ENCODE measurements at regions not wholly inside any gene's neighbourhood (a gene's known extent, or its start where the extent isn't known, plus 50 kb on each side); places are given as distances from the start of the nearest gene placed in this dataset.
"Not testable (repeated sequence)": the region's sequence is repeated elsewhere in the genome, so short reads cannot be mapped to it uniquely, and the experiment has no call there.

DNA sequence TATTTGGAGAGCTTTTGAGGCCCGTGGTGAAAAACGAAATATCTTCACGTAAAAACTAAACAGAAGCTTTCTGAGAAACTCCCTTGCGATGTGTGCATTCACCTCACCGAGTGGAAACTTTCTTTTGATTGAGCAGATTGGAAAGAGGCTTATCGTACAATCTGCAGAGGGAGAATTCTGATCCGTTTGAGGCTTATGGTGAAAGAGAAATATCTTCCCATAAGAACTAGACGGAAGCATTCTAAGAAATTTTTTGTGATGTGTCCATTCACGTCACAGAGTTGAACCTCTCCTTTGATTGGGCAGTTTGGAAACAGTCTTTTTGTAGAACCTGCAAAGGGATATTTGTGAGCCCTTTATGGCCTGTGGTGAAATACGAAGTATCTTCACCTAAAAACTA, 3040.3 kb downstream of the TUBA3C start:
- H3K4me2 ChIP-seq (ENCODE audit: low read depth, low read length); H3K4me1 ChIP-seq (ENCODE audit: low read length); H3K9me3 ChIP-seq (replicated peaks; ENCODE audit: insufficient read depth, low read length); H3K36me3 ChIP-seq (replicated peaks; ENCODE audit: insufficient read depth, low read length); H3K4me3 ChIP-seq (ENCODE audit: low read length); H3K27me3 ChIP-seq (replicated peaks; ENCODE audit: insufficient read depth, low read length); H3F3A ChIP-seq (ENCODE audit: insufficient read depth, low read length); H3K9me2 ChIP-seq (replicated peaks; ENCODE audit: insufficient read depth, low read length); H2AFZ ChIP-seq (ENCODE audit: low read length); H3K9ac ChIP-seq (ENCODE audit: low read length); H3K27ac ChIP-seq (ENCODE audit: low read length); H4K20me1 ChIP-seq (ENCODE audit: insufficient read depth, low read length); H3K79me2 ChIP-seq (ENCODE audit: low read length); DNase-seq: not testable (repeated sequence)

DNA sequence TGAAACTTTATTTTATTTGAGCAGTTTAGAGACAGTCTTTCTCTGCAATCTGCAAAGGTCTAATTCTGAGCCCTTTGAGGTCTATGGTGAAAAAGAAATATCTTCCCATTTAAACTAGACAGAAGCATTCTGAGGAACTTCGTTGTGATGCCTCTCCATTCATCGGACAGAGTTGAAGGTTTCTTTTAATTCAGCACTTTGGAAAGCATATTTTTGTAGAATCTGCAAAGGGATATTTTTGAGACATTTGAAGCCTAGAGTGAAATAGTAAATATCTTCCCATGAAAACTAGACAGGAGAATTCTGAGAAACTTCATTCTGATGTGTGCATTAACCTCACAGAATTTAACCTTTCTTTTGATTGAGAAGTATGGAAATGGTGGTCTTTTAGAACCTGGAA, 3044.8 kb downstream of the TUBA3C start:
- H3K9me2 ChIP-seq (replicated peaks; ENCODE audit: insufficient read depth, low read length); DNase-seq; H3K4me1 ChIP-seq (ENCODE audit: low read length); H4K20me1 ChIP-seq (ENCODE audit: insufficient read depth, low read length); H3K4me3 ChIP-seq (ENCODE audit: low read length); H3K4me2 ChIP-seq (ENCODE audit: low read depth, low read length); H3K79me2 ChIP-seq (ENCODE audit: low read length); H2AFZ ChIP-seq (ENCODE audit: low read length); H3F3A ChIP-seq (ENCODE audit: insufficient read depth, low read length); H3K27me3 ChIP-seq (replicated peaks; ENCODE audit: insufficient read depth, low read length); H3K36me3 ChIP-seq (replicated peaks; ENCODE audit: insufficient read depth, low read length); H3K27ac ChIP-seq (ENCODE audit: low read length); H3K9ac ChIP-seq (ENCODE audit: low read length); H3K9me3 ChIP-seq (replicated peaks; ENCODE audit: insufficient read depth, low read length): not testable (repeated sequence)

GRCh38 chr13:16128675-16129074, 3052.9 kb downstream of the TUBA3C start:
- H3K4me3 ChIP-seq (ENCODE audit: low read length); H3K9me3 ChIP-seq (replicated peaks; ENCODE audit: insufficient read depth, low read length); H3K4me2 ChIP-seq (ENCODE audit: low read depth, low read length); H3K36me3 ChIP-seq (replicated peaks; ENCODE audit: insufficient read depth, low read length); DNase-seq; H3F3A ChIP-seq (ENCODE audit: insufficient read depth, low read length); H3K9me2 ChIP-seq (replicated peaks; ENCODE audit: insufficient read depth, low read length); H3K27me3 ChIP-seq (replicated peaks; ENCODE audit: insufficient read depth, low read length); H2AFZ ChIP-seq (ENCODE audit: low read length); H4K20me1 ChIP-seq (ENCODE audit: insufficient read depth, low read length); H3K79me2 ChIP-seq (ENCODE audit: low read length); H3K9ac ChIP-seq (ENCODE audit: low read length); H3K4me1 ChIP-seq (ENCODE audit: low read length); H3K27ac ChIP-seq (ENCODE audit: low read length): not testable (repeated sequence)

DNA sequence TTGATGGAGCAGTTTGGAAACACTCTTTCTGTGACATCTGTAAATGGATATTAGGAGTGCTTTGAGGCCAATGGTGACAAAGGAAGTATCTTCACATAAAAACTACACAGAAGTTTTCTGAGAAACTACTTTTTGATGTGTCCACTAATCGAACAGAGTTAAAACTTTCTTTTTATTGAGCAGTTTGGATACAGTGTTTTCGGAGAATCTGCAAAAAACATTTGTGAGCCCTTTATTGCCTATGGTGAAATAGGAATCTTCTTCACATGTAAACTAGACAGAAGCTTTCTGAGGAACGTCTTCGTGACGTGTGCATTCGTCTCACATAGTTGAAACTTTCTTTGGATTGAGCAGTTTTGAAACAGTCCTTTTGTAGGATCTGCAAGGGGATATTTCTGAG, 3068.2 kb downstream of the TUBA3C start:
- peak; percentile 4 for DNase-seq
- not testable (repeated sequence) for H3K4me3 ChIP-seq (ENCODE audit: low read length)

More for the DNA sequence above, 3068.2 kb downstream of the TUBA3C start:
- not testable (repeated sequence) for H3K27me3 ChIP-seq (replicated peaks; ENCODE audit: insufficient read depth, low read length); H2AFZ ChIP-seq (ENCODE audit: low read length); H4K20me1 ChIP-seq (ENCODE audit: insufficient read depth, low read length); H3K4me2 ChIP-seq (ENCODE audit: low read depth, low read length); H3K4me1 ChIP-seq (ENCODE audit: low read length); H3K27ac ChIP-seq (ENCODE audit: low read length); H3K79me2 ChIP-seq (ENCODE audit: low read length); H3K36me3 ChIP-seq (replicated peaks; ENCODE audit: insufficient read depth, low read length); H3F3A ChIP-seq (ENCODE audit: insufficient read depth, low read length); H3K9me3 ChIP-seq (replicated peaks; ENCODE audit: insufficient read depth, low read length); H3K9ac ChIP-seq (ENCODE audit: low read length); H3K9me2 ChIP-seq (replicated peaks; ENCODE audit: insufficient read depth, low read length)

All from MM.1S (cell line).